ENCODE measurements at regions not wholly inside any gene's neighbourhood (a gene's known extent, or its start where the extent isn't known, plus 50 kb on each side); places are given as distances from the start of the nearest gene placed in this dataset.
"Not testable (repeated sequence)": the region's sequence is repeated elsewhere in the genome, so short reads cannot be mapped to it uniquely, and the experiment has no call there.

DNA sequence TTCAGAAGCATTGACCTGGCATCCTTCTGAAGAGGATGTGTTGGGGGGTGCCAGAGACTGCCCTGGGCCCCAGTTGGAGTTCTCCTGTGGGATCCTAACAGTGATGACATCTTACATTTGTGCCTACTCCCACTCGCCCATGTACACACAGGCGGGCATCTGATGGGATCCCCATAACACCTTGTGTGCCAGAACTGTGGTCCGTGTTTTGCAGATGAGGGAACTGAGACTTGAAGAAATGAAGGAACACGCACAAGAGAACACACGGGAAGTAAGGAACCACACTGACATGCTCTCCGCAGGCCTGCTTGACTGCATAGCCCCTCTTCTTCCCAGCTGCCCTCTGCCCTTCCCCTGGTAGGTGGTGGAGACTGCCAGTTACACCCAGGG, 255.3 kb downstream of the MYCN start:
- DNase-seq, result no peak

DNA sequence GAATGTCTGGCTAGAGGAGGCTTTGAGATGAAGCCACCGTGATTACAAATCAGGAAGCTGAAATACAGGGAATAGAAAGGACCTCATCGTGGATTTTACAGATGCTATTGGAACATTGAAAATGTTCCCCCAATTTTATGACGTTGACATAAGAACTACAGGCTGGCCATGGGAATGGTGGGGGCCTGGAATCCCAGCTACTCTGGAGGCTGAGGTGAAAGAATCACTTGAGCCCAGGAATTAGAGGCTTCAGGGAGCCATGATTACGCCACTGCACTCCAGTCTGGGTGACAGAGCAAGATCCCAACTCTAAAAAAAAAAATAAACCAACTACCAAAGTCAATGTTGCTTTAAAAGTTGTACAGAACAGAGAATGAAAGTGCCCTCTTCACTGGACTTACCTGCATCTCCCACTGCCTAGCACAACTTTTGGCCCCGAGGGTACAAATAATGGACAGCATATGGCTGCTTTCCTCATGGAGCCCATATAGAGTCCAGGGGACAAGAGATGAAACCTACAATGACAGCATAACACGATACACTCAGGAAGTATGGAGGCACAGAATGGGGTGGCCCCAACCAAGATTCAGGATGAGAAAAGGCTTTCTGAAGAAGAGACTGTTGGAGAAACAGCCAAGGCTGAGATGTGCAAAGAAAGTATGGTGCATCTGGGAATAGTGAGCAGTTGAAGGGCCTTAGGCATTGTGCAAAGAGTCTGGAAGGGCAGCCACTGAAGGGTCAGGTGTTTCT, 254.8 kb downstream of the MYCN start:
- DNase-seq, result no peak

- DNase-seq, result no peak
Observed at GRCh38 chr2:16194530-16194929, 254.2 kb downstream of the MYCN start.

GRCh38 chr2:16194096-16194390, 253.7 kb downstream of the MYCN start:
- DNase-seq, result no peak

- no peak for DNase-seq
Observed at GRCh38 chr2:16192416-16193216, 252.3 kb downstream of the MYCN start.

GRCh38 chr2:16191431-16192200, 251.3 kb downstream of the MYCN start:
- DNase-seq, result no peak

DNA sequence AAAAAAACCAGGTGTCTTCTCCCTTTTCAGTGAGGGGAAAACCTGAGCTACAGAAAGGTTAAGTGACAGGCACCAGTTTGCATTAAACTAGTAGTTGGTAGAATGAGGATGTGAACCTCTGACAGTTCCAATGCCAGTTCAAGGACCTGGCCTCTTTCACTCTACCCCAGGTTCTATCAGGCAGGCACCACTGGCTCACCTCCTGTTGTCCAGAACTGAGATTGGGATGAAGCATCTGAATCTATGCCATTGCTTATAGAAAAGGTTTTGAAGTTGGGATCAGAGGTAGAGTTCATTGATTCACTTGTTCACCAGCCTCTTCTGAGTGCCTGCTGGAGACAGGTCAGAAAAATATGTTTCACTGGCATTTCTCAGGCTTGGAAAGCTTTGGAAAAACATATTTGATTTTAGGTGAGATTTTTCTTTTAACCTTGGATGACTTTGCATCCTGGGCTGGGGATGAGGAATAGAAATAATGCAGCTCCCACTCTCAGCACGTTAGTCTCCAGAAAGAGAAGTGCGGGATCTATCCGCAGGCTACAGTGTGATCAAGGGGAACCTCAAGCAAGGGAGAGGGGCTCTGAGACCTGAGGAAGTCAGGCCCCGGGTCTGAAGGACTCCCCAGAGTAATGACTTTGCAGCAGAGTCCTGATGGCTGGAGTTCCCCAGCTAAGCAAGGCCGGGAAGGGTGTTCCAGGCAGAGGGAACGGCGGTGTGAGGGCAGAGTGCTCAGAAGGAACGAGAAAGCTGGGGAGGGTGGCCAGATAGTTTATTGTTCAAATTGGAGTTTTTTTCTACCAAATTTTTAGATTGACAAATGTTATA, 250.3 kb downstream of the MYCN start:
- DNase-seq, result no peak

- DNase-seq, result no peak
Observed at GRCh38 chr2:16189836-16190160, 249.4 kb downstream of the MYCN start.

DNA sequence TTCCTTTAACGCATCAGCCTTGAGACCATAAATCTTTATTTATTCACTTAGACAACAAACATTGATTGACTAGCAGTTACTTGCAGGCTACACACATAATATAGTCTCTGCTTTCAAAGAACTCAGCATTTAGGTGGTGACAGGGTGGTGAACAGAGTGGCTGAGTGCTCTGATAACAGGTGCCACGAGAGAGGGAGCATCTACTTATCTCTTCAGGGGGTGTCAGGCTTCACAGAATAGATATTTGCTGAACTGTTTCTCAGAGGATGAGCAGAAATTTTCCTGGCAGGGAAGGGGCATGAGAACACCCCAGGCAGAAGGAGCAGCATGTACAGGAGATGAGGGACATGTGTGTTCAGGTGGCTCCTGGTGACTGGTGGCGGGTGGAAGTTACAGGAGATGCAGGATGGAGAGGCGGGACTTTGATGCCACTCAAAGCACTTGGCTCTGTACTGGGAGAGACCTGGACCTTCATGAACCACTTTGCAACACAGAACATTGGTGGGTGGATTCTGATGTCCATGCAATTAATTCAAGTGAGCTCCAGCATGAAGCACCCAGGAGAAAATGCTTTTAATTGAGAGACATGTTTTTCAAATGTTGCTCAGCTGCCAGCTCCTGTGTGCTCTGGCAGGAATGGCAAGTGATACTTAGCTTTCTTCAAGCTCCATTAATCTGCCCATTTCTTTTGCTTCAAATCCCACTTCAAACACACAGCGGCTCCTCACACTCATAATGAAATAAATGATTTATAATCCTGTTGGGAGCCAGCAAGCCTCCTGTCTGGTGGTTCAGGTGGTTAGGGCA, 248.9 kb downstream of the MYCN start:
- no peak for DNase-seq

- DNase-seq, result no peak
Observed at GRCh38 chr2:16188261-16188890, 248.0 kb downstream of the MYCN start.

DNA sequence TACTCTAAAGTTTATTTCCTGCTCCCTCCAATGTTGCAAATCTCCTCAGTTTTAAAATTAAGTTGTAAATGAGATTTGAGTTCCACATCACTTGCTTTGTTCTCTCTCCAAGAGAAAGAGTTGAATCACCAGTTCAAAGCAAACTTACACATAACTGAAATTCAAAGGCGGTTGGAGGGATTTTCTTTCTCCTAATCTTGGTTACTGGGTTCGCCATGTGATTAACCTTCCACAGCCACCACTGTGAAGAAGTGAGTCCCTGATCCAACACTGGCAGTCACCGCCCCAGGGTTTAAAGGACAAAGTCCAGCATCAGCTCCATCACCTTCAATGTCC, 247.1 kb downstream of the MYCN start:
- DNase-seq, result no peak

GRCh38 chr2:16186661-16187481, 246.5 kb downstream of the MYCN start:
- DNase-seq, result no peak

DNA sequence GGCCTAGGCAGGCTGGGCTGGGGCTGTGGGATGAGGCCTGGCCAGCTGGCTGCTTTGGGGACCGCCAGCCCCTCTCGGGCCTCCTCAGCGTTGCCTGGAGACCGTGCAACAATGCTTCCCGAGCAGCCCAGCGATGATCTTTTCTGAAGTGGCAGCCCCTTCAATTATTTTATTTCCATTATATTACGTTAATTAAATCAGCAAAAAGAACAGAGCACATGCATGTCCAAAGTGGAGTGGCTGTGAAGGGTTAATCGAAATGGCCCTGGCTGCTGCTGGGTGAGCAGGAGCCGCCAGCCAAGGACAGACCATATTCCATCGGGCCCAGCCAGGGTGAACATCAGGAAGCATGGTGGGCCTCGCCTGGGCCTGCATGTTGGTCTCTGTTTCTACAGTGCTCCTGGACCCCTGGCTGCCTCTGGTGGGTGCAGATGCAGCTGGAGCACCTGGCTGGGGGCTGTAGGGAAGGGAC, 245.5 kb downstream of the MYCN start:
- DNase-seq, result no peak

- no peak for DNase-seq
Observed at GRCh38 chr2:16184945-16185660, 244.8 kb downstream of the MYCN start.

- DNase-seq, result no peak
Observed at GRCh38 chr2:16184341-16184890, 244.1 kb downstream of the MYCN start.

DNA sequence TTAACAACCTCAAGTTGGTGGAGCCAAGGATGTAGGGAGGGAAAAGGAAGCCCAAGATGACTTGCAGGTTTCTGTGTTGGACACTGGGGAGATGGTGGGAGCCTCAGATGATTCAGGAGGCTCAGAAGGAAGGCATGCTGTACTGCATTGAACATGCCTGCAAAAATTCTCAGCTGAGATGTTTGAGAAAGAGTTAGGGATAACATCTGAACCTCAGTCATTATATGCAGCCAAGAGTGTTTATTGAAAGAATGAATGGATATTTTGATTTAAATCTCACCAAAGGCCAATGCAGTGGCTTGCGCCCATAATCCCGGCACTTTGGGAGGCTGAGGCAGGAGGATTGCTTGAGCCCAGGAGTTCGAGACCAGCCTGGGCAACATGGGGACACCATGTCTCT, 243.0 kb downstream of the MYCN start:
- no peak for DNase-seq

- DNase-seq, result no peak
Observed at GRCh38 chr2:16182841-16183240, 242.5 kb downstream of the MYCN start.

- DNase-seq, result not testable (repeated sequence)
Observed at GRCh38 chr2:16182311-16182815, 242.0 kb downstream of the MYCN start.

GRCh38 chr2:16181741-16182090, 241.4 kb downstream of the MYCN start:
- DNase-seq, result no peak

Data from CD4-positive, alpha-beta T cell treated with Interferon gamma for 1 hour (primary cell).